IMR-90 (cell line): ENCODE measurements at regions not wholly inside any gene's neighbourhood (a gene's known extent, or its start where the extent isn't known, plus 50 kb on each side); places are given as distances from the start of the nearest gene placed in this dataset.

Experiments used
- ATAC-seq: fragments of 200-7000 bp; cut with Tn5 transposase; 2 replicates; pipeline ENCODE4 v1.9.1; 2020; ENCODE audit warnings: low read depth, mild to moderate bottlenecking, moderate library complexity
- BruUV-seq: library from RNA; stranded (reverse); fragments of 400-500 nt; replicated peaks from 2 replicates; lab custom pipeline; 2021; lab: Mats Ljungman, UMichigan
- CTCF ChIA-PET: fragments of 300-600 bp; formaldehyde crosslinking; extraction: SDS; loops from one replicate; lab custom pipeline; 2021; ENCODE audit warnings: antibody characterized with exemption; lab: Yijun Ruan, JAX
- POLR2A ChIA-PET: fragments of 300-600 bp; sonication (Branson Sonifier 250); formaldehyde crosslinking; loops from one replicate; lab custom pipeline; 2022; ENCODE audit warnings: antibody characterized with exemption; ENCODE audit not compliant: unreplicated experiment; lab: Charles Lee
- DNase-seq: peaks from one replicate; pipeline ENCODE4 v3.0.0; 2013
- H2AFZ ChIP-seq: replicated peaks from 2 replicates; pipeline ENCODE3; 2013; ENCODE audit warnings: low read length, mild to moderate bottlenecking; ENCODE audit not compliant: poor library complexity
- H2AK5ac ChIP-seq: 2 replicates; pipeline ENCODE4 v1.6.1; 2013; ENCODE audit warnings: low read depth, low read length, inconsistent platforms
- H2AK9ac ChIP-seq: replicated peaks from 2 replicates; pipeline ENCODE3; 2013; ENCODE audit warnings: mild to moderate bottlenecking, low read depth, low read length, moderate library complexity; ENCODE audit not compliant: poor library complexity
- H2BK120ac ChIP-seq: 2 replicates; pipeline ENCODE4 v1.6.1; 2013; ENCODE audit warnings: low read depth, low read length, inconsistent platforms
- H2BK15ac ChIP-seq: 3 replicates; pipeline ENCODE4 v1.6.1; 2013; ENCODE audit warnings: low read depth, low read length, inconsistent platforms
- H2BK20ac ChIP-seq: 2 replicates; pipeline ENCODE4 v1.6.1; 2013; ENCODE audit warnings: low read depth, mild to moderate bottlenecking, inconsistent platforms, low read length, moderate library complexity
- H2BK5ac ChIP-seq: 2 replicates; pipeline ENCODE4 v1.6.1; 2013; ENCODE audit warnings: mild to moderate bottlenecking, low read depth, low read length, inconsistent platforms; ENCODE audit not compliant: poor library complexity, severe bottlenecking
- H3K14ac ChIP-seq: replicated peaks from 2 replicates; pipeline ENCODE4 v1.6.1; 2013; ENCODE audit warnings: low read depth, low read length, inconsistent platforms
- H3K18ac ChIP-seq: 2 replicates; pipeline ENCODE4 v1.6.1; 2013; ENCODE audit warnings: low read depth, low read length, control low read depth
- H3K23ac ChIP-seq: 2 replicates; pipeline ENCODE4 v1.6.1; 2013; ENCODE audit warnings: low read depth, low read length, inconsistent platforms
- H3K27ac ChIP-seq: 2 replicates; pipeline ENCODE4 v1.5.1; 2013; ENCODE audit warnings: mild to moderate bottlenecking, control low read depth, low read length; ENCODE audit not compliant: insufficient read depth
- H3K27me3 ChIP-seq: 2 replicates; pipeline ENCODE4 v1.6.1; 2013; ENCODE audit warnings: low read length; ENCODE audit not compliant: control insufficient read depth, insufficient read depth
- H3K36me3 ChIP-seq: 2 replicates; pipeline ENCODE4 v1.6.1; 2013; ENCODE audit warnings: low read length, mixed read lengths; ENCODE audit not compliant: control insufficient read depth, insufficient read depth
- H3K4ac ChIP-seq: 2 replicates; pipeline ENCODE4 v1.6.1; 2013; ENCODE audit warnings: low read depth, low read length, inconsistent platforms
- H3K4me1 ChIP-seq: 2 replicates; pipeline ENCODE4 v1.6.1; 2013; ENCODE audit warnings: low read length, mixed read lengths; ENCODE audit not compliant: control insufficient read depth, insufficient read depth
- H3K4me2 ChIP-seq: 2 replicates; pipeline ENCODE4 v1.6.1; 2013; ENCODE audit warnings: low read depth, mild to moderate bottlenecking, control low read depth, low read length, moderate library complexity
- H3K4me3 ChIP-seq: 2 replicates; pipeline ENCODE4 v1.5.1; 2013; ENCODE audit warnings: low read depth, mild to moderate bottlenecking, control low read depth, low read length, moderate library complexity; ENCODE audit not compliant: insufficient read depth
- H3K56ac ChIP-seq: 2 replicates; pipeline ENCODE4 v1.6.1; 2013; ENCODE audit warnings: low read length, inconsistent platforms; ENCODE audit not compliant: insufficient read depth; ENCODE audit errors: extremely low read depth
- H3K79me1 ChIP-seq, 2 experiments: 2 replicates each; pipeline ENCODE4 v1.6.1; 2013; ENCODE audit warnings: low read length in 2 of 2, inconsistent platforms in 1 of 2, low read depth in 1 of 2
- H3K9ac ChIP-seq: 2 replicates; pipeline ENCODE4 v1.6.1; 2013; ENCODE audit warnings: low read depth, low read length, control low read depth
- H3K9me1 ChIP-seq: 2 replicates; pipeline ENCODE4 v1.6.1; 2013; ENCODE audit warnings: low read length, inconsistent platforms; ENCODE audit not compliant: insufficient read depth
- H3K9me3 ChIP-seq: 2 replicates; pipeline ENCODE4 v1.6.1; 2013; ENCODE audit warnings: low read length; ENCODE audit not compliant: control insufficient read depth, insufficient read depth
- H4K20me1 ChIP-seq: 2 replicates; pipeline ENCODE4 v1.6.1; 2013; ENCODE audit warnings: low read length, inconsistent platforms; ENCODE audit not compliant: insufficient read depth
- H4K5ac ChIP-seq: 2 replicates; pipeline ENCODE4 v1.6.1; 2013; ENCODE audit warnings: mild to moderate bottlenecking, low read depth, low read length, control low read depth
- H4K8ac ChIP-seq, 2 experiments: 2 replicates each; pipeline ENCODE4 v1.6.1; 2013; ENCODE audit warnings: low read depth in 2 of 2, low read length in 2 of 2, control low read depth in 1 of 2, inconsistent platforms in 1 of 2
- H4K91ac ChIP-seq: 2 replicates; pipeline ENCODE4 v1.6.1; 2013; ENCODE audit warnings: low read depth, low read length, inconsistent platforms; ENCODE audit not compliant: insufficient read depth
- BHLHE40 ChIP-seq: fragments of 150-350 bp; IDR thresholded peaks from 2 replicates; pipeline ENCODE4 v1.6.1; 2016; ENCODE audit warnings: mild to moderate bottlenecking, low read depth, low read length
- CEBPB ChIP-seq: IDR thresholded peaks from 2 replicates; pipeline ENCODE4 v1.6.1; 2012; ENCODE audit warnings: low read depth, low read length, improper control_type of control experiment
- CHD1 ChIP-seq: IDR thresholded peaks from 2 replicates; pipeline ENCODE4 v1.6.1; 2012; ENCODE audit warnings: low read depth, low read length, improper control_type of control experiment
- CTCF ChIP-seq: conservative IDR thresholded peaks from 2 replicates; pipeline ENCODE4 v1.5.1; 2012; ENCODE audit warnings: mild to moderate bottlenecking, low read depth, low read length, improper control_type of control experiment
- ELK1 ChIP-seq: fragments of 150-350 bp; IDR thresholded peaks from 2 replicates; pipeline ENCODE4 v1.6.1; 2016; ENCODE audit warnings: low read depth, mild to moderate bottlenecking, low read length, moderate library complexity, borderline replicate concordance
- FOS ChIP-seq: fragments of 150-350 bp; IDR thresholded peaks from 2 replicates; pipeline ENCODE4 v1.6.1; 2016; ENCODE audit warnings: low read depth, low read length
- MAFK ChIP-seq: IDR thresholded peaks from 2 replicates; pipeline ENCODE4 v1.6.1; 2012; ENCODE audit warnings: low read depth, low read length, improper control_type of control experiment
- MAZ ChIP-seq: IDR thresholded peaks from 2 replicates; pipeline ENCODE4 v1.6.1; 2012; ENCODE audit warnings: low read depth, mild to moderate bottlenecking, low read length, improper control_type of control experiment, moderate library complexity, borderline replicate concordance
- MXI1 ChIP-seq: IDR thresholded peaks from 2 replicates; pipeline ENCODE4 v1.6.1; 2012; ENCODE audit warnings: low read depth, mild to moderate bottlenecking, low read length, moderate library complexity, borderline replicate concordance
- NFE2L2 ChIP-seq: fragments of 150-350 bp; IDR thresholded peaks from 2 replicates; pipeline ENCODE4 v1.6.1; 2016; ENCODE audit warnings: low read depth, mild to moderate bottlenecking, low read length
- POLR2A ChIP-seq: IDR thresholded peaks from 2 replicates; pipeline ENCODE4 v1.6.1; 2012; ENCODE audit warnings: mild to moderate bottlenecking, low read depth, low read length
- RAD21 ChIP-seq: IDR thresholded peaks from 2 replicates; pipeline ENCODE4 v1.6.1; 2012; ENCODE audit warnings: low read length, improper control_type of control experiment
- RCOR1 ChIP-seq: IDR thresholded peaks from 2 replicates; pipeline ENCODE4 v1.6.1; 2012; ENCODE audit warnings: mild to moderate bottlenecking, low read length, improper control_type of control experiment; ENCODE audit not compliant: insufficient replicate concordance
- RFX5 ChIP-seq: IDR thresholded peaks from 2 replicates; pipeline ENCODE4 v1.8.0; 2012; ENCODE audit warnings: low read depth, mild to moderate bottlenecking, low read length, moderate library complexity
- SMC3 ChIP-seq: fragments of 150-350 bp; IDR thresholded peaks from 2 replicates; pipeline ENCODE4 v1.6.1; 2016; ENCODE audit warnings: low read depth, mild to moderate bottlenecking, antibody characterized with exemption, low read length, moderate library complexity
- USF2 ChIP-seq: fragments of 150-350 bp; IDR thresholded peaks from 2 replicates; pipeline ENCODE4 v1.6.1; 2017; ENCODE audit warnings: mild to moderate bottlenecking, antibody characterized with exemption, low read length, low read depth
- WGBS, 2 experiments: methylation state at CpG; one replicate each; pipeline versions ENCODE4 v1.1.5 to v1.1.7; 2013; ENCODE audit warnings: missing lambda C conversion rate in 2 of 2; ENCODE audit not compliant: insufficient read length in 1 of 2; ENCODE audit errors: extremely low coverage in 2 of 2; 5-methylcytosine and 5-hydroxymethylcytosine counted together
- dilution Hi-C: fragments of 300-500 bp; cut with HindIII; formaldehyde crosslinking; loops from one replicate; pipeline ENCODE4 v1.14.3; 2018; ENCODE audit warnings: low sequenced_read_pairs; ENCODE audit not compliant: unreplicated experiment
- in situ Hi-C: fragments of 300-500 bp; cut with MboI; formaldehyde crosslinking; loops from 3 replicates; pipeline ENCODE4 v1.14.3; 2019; ENCODE audit warnings: low sequenced_read_pairs, inconsistent platforms, mixed read lengths
- intact Hi-C: fragments of 100-400 bp; cut with micrococcal nuclease; formaldehyde crosslinking; loops from 2 replicates; pipeline ENCODE4 v1.10.0; 2022

- Histone ChIP-seq H3K56ac (no peak overlapping the region), H3K14ac (no peak overlapping the region), H2AFZ (no peak overlapping the region), H3K27ac (no peak overlapping the region), H3K9me1 (peaks cover 2% of the 10 kb centered on the region; the same call in 1 of the 2 replicates), H2BK15ac (no peak overlapping the region), H4K8ac (no peak overlapping the region), H3K23ac (no peak overlapping the region), H3K36me3 (no peaks in the 10 kb centered on the region), H2BK120ac (no peak overlapping the region), H2BK5ac (no peak overlapping the region), H2AK5ac (no peak overlapping the region), H3K4me2 (no peak overlapping the region), H3K9me3 (no peaks in the 10 kb centered on the region), H3K4me3 (no peak overlapping the region), H3K27me3 (no peaks in the 10 kb centered on the region), H4K20me1 (no peaks in the 10 kb centered on the region), H4K5ac (no peak overlapping the region), H3K4ac (no peak overlapping the region), H4K91ac (no peak overlapping the region), H3K18ac (no peak overlapping the region), H3K79me1 (no peaks in the 10 kb centered on the region), H2BK20ac (no peak overlapping the region), H3K9ac (no peak overlapping the region), H3K4me1 (peaks cover 5% of the 10 kb centered on the region), H2AK9ac (no peak overlapping the region)
- no peak for DNase-seq
- intact Hi-C loops (no loop called here), dilution Hi-C loops (no loop called here), in situ Hi-C loops (no loop called here)
- WGBS, 2 experiments, result no CpG with 5 or more reads among the region's 1 CpG
- ChIA-PET POLR2A (no interaction called here), CTCF (interaction anchor here (0.6 kb wide), 1 partner anchor 138 kb away, joined by 3 read pairs; no protein-coding TSS in a partner anchor)
- no TSS peak for BruUV-seq
- TF ChIP-seq CHD1, result no peak
- TF ChIP-seq CEBPB, result no peak
- TF ChIP-seq POLR2A, result no peak
- no peak for TF ChIP-seq SMC3
- no peak for TF ChIP-seq ELK1
- TF ChIP-seq RAD21, result no peak
- TF ChIP-seq RFX5, result no peak
- no peak for TF ChIP-seq RCOR1
- no peak for TF ChIP-seq MAFK
- TF ChIP-seq CTCF, result no peak
- TF ChIP-seq BHLHE40, result no peak
- TF ChIP-seq MAZ, result no peak
- TF ChIP-seq USF2, result no peak
- no peak for TF ChIP-seq MXI1
- no peak for TF ChIP-seq NFE2L2
- no peak for TF ChIP-seq FOS
- no peak for ATAC-seq
Measured at GRCh38 chr3:70820397-70820796, 508.0 kb upstream of the MDFIC2 start.
